Coronary artery (tissue), 2 donors: ENCODE measurements at regions not wholly inside any gene's neighbourhood (a gene's known extent, or its start where the extent isn't known, plus 50 kb on each side); places are given as distances from the start of the nearest gene placed in this dataset.

Experiments used
- DNase-seq: peaks from one replicate; pipeline ENCODE4 v3.0.0-alpha.2; 2017; ENCODE audit warnings: low spot score
- H3K27ac ChIP-seq, 2 donors: fragments of 200-600 bp; sonication (generic); one replicate each; pipeline ENCODE4 v1.5.1; 2016 to 2019
- H3K4me3 ChIP-seq: fragments of 200-600 bp; sonication (generic); 2 replicates; pipeline ENCODE4 v1.5.1; 2016; ENCODE audit warnings: mild to moderate bottlenecking, moderate library complexity
- TF ChIP-seq, protein P1 (sequence below): fragments of 200-600 bp; sonication (generic); IDR thresholded peaks from one replicate; pipeline ENCODE4 v1.5.1; 2019; ENCODE audit warnings: antibody characterized with exemption

DNA sequence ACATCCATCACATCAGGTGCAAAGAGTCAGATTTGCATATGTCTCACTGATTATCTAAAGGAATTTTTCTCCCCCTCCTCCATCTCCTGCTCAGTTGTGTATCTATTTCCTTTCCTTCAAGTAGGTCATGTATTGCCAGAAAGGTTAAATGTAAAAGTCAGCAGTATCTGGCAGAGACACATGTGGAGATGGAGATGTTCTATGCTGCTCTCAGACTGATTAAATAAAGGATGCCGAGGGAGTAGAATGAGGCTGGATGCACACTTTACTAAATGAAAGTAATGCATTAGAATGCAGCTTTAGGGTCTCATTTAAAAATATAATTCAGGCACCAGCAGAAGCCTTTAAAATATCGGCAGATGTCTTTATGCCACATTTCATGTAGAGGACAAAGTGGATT lies 555.3 kb downstream of the RNF144A start:
- Histone ChIP-seq H3K4me3 (no peak overlapping the region), H3K27ac (no peak overlapping the region)
- no peak for DNase-seq
- TF ChIP-seq, protein P1, sequence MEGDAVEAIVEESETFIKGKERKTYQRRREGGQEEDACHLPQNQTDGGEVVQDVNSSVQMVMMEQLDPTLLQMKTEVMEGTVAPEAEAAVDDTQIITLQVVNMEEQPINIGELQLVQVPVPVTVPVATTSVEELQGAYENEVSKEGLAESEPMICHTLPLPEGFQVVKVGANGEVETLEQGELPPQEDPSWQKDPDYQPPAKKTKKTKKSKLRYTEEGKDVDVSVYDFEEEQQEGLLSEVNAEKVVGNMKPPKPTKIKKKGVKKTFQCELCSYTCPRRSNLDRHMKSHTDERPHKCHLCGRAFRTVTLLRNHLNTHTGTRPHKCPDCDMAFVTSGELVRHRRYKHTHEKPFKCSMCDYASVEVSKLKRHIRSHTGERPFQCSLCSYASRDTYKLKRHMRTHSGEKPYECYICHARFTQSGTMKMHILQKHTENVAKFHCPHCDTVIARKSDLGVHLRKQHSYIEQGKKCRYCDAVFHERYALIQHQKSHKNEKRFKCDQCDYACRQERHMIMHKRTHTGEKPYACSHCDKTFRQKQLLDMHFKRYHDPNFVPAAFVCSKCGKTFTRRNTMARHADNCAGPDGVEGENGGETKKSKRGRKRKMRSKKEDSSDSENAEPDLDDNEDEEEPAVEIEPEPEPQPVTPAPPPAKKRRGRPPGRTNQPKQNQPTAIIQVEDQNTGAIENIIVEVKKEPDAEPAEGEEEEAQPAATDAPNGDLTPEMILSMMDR = no peak

DNA sequence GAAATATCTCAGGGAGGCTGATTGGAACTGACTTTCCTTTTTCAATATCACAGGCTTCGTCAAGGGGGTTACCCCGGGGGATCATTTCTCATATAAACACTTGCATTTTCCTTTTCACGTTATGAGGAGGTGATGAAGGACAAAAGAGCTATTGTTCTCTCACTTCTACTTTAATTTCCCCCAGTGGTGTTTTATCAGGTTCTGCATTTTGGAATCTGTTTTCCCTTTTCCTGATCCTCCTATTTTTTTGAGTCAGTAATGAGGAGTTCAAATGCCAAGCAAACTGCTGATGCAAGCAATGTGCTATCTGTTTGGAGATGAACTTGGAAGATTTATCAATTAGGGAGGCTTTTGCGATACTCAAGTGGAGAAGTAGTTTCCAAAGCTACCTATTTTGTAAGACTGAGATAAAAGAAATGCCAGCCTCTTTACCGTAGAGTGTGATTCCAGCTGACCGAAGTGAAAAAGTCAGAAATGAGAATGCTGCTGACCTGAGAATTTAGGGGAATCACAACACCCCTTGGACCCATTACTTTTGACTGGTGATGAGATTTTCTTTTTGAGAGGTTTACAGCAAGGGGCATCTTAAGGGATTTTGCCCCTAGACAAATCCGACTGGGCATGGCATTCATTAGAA lies 556.0 kb downstream of the RNF144A start:
- TF ChIP-seq, protein P1 = no peak
- no peak overlapping the region for H3K27ac ChIP-seq
- DNase-seq = no peak
- H3K4me3 ChIP-seq = no peak overlapping the region

DNA sequence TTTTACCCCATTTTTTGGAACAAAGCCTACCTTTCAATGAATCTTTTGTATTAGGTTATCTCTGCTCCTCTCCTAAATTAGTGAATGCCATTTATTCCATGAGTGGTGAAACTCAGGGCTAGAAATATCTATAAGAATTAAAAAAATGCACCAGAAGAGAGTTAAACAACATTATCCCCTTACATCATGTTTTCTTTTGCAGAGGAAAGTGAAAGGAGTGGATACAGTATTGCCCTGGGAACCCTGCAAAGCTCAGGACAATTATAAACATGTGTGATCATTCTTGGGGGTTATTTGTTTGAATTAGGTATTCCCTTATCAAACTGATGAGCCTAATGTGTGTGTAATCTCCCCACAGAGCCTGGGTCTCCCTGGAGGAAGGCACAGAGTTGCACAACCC lies 559.2 kb downstream of the RNF144A start:
- no peak overlapping the region for H3K27ac ChIP-seq
- no peak overlapping the region for H3K4me3 ChIP-seq
- DNase-seq = no peak
- TF ChIP-seq, protein P1 = no peak

GRCh38 chr2:7479603-7480002 lies 562.4 kb downstream of the RNF144A start:
- Histone ChIP-seq H3K4me3 (no peak overlapping the region), H3K27ac (no peak overlapping the region)
- TF ChIP-seq, protein P1 = no peak
- no peak for DNase-seq

DNA sequence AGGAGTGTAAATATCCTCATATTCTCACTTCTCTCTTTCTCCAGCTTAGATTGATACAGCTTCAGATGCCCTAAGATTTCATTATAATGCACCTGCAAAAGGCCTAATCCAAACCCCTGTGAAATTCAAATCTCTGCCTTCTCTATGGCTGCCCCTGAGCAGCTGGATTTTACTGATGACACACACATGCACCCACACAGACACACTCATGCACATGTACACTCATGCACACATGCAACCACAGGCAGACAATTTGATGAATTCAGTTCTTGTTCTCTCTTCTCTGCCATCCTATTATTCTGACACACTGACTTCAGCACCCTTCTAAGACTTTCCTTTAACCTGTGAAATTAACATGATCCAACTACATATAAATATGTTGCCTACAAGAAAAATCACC lies 563.2 kb downstream of the RNF144A start:
- no peak for DNase-seq
- Histone ChIP-seq H3K4me3 (no peak overlapping the region), H3K27ac (no peak overlapping the region)
- TF ChIP-seq, protein P1 = no peak

DNA sequence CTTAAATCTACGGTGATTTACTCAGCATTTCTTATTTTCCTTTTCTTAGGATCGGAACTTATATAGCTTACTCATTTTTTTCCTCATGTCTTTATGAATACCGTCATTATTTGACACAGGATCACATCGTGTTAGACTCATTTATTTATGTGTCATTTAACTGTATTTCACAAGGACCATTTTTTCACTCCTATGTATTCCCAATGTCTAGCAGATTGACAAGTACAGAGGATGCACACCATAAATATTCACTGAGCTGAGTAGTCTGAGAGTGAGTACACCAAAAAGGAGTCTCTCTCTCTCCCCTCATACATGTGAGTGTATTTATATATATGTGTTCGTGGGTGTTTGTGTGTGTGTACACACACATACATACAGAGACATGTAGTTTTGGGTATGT lies 573.5 kb downstream of the RNF144A start:
- TF ChIP-seq, protein P1 = no peak
- DNase-seq = no peak
- Histone ChIP-seq H3K27ac (no peak overlapping the region), H3K4me3 (no peak overlapping the region)

DNA sequence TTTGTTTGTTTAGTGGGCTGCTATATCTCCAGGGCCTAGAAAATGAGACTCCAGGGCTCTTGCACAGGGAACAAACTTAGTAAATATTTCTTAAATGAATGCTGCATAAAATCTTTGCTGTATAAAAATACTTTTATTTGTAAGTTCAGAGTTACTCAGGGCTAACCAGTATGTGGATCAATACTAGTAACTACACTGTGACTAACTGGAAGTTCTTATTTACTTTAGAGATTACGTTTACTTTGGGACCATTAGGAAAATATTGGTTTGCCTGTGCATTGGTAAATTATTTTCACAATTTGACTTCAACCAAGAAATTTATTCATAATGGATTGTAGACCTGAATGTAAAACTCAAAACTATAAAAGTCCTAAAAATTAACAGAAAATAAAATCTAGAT lies 575.5 kb downstream of the RNF144A start:
- DNase-seq = no peak
- Histone ChIP-seq H3K27ac (no peak overlapping the region), H3K4me3 (no peak overlapping the region)
- TF ChIP-seq, protein P1 = no peak
